ENCODE measurements at regions not wholly inside any gene's neighbourhood (a gene's known extent, or its start where the extent isn't known, plus 50 kb on each side); places are given as distances from the start of the nearest gene placed in this dataset.

GRCh38 chr18:42484648-42485047 is 529.6 kb downstream of the PIK3C3 start:
- TF ChIP-seq CTCF (IDR thresholded peaks at IDR 0.05), result no peak
- TF ChIP-seq POLR2AphosphoS5 (IDR thresholded peaks at IDR 0.05), result no peak
- no peak for TF ChIP-seq EP300 (IDR thresholded peaks at IDR 0.05)
- no peak for TF ChIP-seq POLR2A (IDR thresholded peaks at IDR 0.05)

Data from upper lobe of left lung (tissue), 4 donors.